Fibroblast of skin of back (primary cell): ENCODE measurements at regions not wholly inside any gene's neighbourhood (a gene's known extent, or its start where the extent isn't known, plus 50 kb on each side); places are given as distances from the start of the nearest gene placed in this dataset.
"Not testable (repeated sequence)": the region's sequence is repeated elsewhere in the genome, so short reads cannot be mapped to it uniquely, and the experiment has no call there.

Source experiments
- DNase-seq: peaks from one replicate; pipeline ENCODE4 v3.0.0-alpha.2; 2013

DNA sequence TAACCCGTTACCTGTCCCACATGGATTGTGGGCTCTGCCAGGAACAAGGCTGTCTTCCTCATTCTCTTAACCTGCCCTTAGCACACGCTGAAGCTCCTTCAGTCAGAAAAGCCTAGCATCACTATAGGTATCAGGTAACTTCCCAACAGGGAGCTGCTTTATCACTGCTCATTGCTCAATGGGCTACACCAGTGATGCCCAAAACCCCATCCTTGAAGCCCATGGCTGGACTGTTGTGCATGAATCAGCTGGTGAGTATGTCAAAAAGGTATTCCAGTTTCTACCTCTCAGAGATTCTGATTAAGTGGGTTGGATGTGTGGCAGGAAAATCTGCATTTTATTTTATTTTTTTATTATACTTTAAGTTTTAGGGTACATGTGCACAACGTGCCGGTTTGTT, 362.2 kb downstream of the LRATD1 start:
- DNase-seq: no peak

- no peak for DNase-seq
Measured at GRCh38 chr2:14996351-14997014, 364.0 kb downstream of the LRATD1 start.

DNA sequence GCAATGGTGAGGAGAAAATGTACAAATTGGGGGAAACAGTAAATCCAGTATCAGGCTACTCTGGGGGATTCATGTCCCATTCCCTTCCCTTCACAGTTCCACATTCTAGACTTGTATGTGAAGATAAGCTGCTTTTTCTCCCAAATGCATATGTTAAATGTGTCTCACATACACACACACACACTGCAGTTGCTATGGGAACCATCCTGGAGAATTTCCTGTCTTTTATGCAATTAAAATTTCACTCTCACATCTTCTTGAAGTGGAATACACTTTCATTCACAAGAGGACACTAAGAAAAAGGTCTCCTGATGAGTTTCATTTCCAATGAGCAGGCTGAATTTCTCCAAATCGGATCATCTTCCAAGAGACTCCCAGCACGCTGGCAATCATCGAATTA, 366.0 kb downstream of the LRATD1 start:
- DNase-seq: no peak

GRCh38 chr2:14999114-14999661, 366.7 kb downstream of the LRATD1 start:
- no peak for DNase-seq

- DNase-seq: not testable (repeated sequence)
Measured at GRCh38 chr2:15002519-15002918, 370.0 kb downstream of the LRATD1 start.

GRCh38 chr2:15006667-15007066, 374.1 kb downstream of the LRATD1 start:
- no peak for DNase-seq

GRCh38 chr2:15009681-15010080, 377.2 kb downstream of the LRATD1 start:
- DNase-seq: peak; percentile 28

GRCh38 chr2:15010346-15010745, 377.8 kb downstream of the LRATD1 start:
- no peak for DNase-seq

DNA sequence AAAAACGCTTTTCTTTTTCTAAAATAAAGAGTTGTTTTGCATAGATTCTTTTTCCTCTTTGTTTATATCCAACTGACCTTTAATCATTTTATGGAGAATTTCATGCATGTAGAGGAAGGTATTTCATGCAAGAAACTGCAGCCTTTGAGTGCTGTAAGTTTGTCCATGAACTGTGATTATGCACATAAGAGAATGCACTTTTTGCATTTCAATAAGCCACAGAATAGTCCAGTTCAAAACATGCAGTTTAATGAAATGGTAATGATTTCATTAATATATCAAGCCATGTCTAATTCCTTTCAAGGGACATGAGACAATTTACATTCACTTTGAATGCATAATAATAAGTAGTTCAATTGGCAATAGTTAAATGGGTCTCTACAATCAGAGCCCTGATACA, 386.3 kb downstream of the LRATD1 start:
- no peak for DNase-seq

- peak; percentile 80 for DNase-seq
Measured at GRCh38 chr2:15023221-15023620, 390.7 kb downstream of the LRATD1 start.

DNA sequence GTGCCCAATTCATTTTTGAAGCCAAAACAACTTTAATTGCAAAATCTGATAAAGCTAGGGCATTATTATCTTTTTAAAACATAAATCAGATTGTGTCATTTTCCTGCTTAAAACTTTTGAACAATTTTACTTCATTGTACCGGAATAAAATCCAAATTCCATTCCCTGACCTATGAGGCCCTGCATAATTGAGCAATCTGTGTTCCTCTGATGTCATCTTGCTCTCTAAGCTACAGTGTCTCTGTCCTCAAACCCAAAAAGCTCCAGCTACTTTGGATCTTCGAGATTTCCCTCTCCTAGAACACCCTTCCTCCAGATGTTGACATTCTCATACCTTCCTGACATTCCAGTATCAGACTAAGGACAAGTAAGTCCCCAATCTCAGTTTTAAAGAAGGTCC, 395.9 kb downstream of the LRATD1 start:
- DNase-seq: no peak

DNA sequence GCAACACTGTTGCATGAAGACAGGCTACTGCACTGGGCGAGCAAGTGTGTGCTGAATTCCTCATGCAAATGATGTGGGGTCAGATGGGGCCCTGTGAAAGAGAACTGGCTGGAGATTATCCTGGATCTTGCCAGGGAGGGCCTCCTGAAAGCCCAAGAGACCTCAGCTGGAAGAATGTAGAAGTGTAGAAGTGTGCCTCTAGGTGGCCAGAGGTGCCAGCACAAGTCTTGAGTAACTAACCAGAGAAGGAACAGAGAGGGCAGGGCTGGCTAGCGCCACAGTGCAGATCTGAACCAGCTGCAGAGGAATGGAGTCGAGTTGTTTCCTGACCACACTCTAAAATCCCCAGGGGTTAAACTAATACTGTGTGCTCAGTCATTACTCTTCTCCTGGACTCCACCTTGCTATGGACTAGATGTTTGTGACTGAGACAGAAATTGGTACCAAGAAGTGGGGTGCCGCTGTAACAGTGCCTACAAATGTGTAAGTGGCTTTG, 399.3 kb downstream of the LRATD1 start:
- peak; percentile 16 for DNase-seq

- no peak for DNase-seq
Measured at GRCh38 chr2:15034246-15034645, 401.7 kb downstream of the LRATD1 start.

GRCh38 chr2:15034860-15035259, 402.3 kb downstream of the LRATD1 start:
- no peak for DNase-seq

GRCh38 chr2:15038366-15039364, 406.1 kb downstream of the LRATD1 start:
- DNase-seq: peak; percentile 27

GRCh38 chr2:15040429-15041084, 408.0 kb downstream of the LRATD1 start:
- DNase-seq: no peak

- peak; percentile 13 for DNase-seq
Measured at GRCh38 chr2:15041429-15041837, 408.9 kb downstream of the LRATD1 start.

GRCh38 chr2:15042801-15043217, 410.3 kb downstream of the LRATD1 start:
- DNase-seq: peak; percentile 78

DNA sequence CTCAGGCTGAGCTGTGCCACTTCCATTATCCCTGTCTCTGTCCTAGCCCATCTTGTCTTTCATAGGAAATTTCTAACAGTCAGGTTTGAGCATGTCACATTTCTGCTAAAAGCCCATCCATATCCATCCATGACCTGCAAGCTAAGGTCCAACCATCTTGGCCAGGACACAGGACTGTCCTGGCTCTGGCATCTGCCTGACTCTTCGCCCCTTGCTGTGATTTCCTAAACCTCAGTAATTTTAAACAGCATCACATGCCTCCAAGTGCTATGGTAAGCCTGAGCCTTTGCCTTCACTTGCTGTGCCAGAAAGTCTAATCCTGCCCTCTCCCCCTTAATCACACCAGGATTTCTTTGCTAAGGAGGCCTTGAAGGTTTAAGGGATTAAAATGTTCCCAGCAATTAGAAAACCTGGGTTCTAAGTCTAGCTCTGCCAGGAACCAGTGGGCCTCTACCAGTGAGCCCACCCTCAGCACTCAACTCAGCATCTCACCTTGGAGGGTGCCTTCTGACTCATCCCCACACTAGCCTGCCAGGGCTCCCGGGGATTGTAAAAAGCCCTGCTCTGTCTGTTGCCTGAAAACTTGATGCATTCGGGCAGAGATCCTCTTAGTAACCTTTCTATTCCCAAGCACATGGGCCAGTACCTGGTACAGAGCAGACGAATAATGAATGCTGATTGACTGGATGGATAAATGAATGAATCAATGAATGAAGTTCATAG, 411.0 kb downstream of the LRATD1 start:
- no peak for DNase-seq

GRCh38 chr2:15045054-15045453, 412.5 kb downstream of the LRATD1 start:
- DNase-seq: no peak

GRCh38 chr2:15047184-15047583, 414.7 kb downstream of the LRATD1 start:
- DNase-seq: no peak

- no peak for DNase-seq
Measured at GRCh38 chr2:15048000-15048399, 415.5 kb downstream of the LRATD1 start.
